ENCODE measurements at regions not wholly inside any gene's neighbourhood (a gene's known extent, or its start where the extent isn't known, plus 50 kb on each side); places are given as distances from the start of the nearest gene placed in this dataset.

DNA sequence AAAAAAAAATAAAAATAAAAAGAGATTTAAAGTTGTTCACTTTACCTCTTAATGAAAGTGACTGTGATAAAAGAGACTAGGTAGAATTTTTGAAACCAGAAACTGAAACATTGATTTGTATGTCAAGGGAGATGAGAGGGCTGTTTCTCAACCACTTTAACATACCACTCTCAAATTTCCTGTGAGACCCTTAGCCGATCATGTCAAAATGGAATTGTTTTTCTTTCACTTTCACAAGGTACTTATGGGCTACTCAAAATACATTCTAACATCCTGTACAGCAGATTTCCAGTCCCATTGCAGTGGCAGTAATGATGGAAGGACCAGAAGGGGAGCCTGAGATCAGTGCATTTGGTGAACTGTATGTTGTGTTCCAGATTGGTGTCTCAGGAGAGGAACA lies 261.2 kb downstream of the PPP1R3A start:
- TF ChIP-seq, protein P1, sequence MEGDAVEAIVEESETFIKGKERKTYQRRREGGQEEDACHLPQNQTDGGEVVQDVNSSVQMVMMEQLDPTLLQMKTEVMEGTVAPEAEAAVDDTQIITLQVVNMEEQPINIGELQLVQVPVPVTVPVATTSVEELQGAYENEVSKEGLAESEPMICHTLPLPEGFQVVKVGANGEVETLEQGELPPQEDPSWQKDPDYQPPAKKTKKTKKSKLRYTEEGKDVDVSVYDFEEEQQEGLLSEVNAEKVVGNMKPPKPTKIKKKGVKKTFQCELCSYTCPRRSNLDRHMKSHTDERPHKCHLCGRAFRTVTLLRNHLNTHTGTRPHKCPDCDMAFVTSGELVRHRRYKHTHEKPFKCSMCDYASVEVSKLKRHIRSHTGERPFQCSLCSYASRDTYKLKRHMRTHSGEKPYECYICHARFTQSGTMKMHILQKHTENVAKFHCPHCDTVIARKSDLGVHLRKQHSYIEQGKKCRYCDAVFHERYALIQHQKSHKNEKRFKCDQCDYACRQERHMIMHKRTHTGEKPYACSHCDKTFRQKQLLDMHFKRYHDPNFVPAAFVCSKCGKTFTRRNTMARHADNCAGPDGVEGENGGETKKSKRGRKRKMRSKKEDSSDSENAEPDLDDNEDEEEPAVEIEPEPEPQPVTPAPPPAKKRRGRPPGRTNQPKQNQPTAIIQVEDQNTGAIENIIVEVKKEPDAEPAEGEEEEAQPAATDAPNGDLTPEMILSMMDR (conservative IDR thresholded peaks at IDR 0.05; ENCODE audit: low read length), result no peak
- TF ChIP-seq EZH2phosphoT487 (IDR thresholded peaks at IDR 0.05; ENCODE audit: borderline replicate concordance), result no peak
